Endothelial cell of umbilical vein (primary cell): ENCODE measurements at regions not wholly inside any gene's neighbourhood (a gene's known extent, or its start where the extent isn't known, plus 50 kb on each side); places are given as distances from the start of the nearest gene placed in this dataset.

Experiments
- BruUV-seq: library from RNA; stranded (reverse); fragments of 400-500 nt; replicated peaks from 2 replicates; lab custom pipeline; 2021; lab: Mats Ljungman, UMichigan
- CTCF ChIA-PET: fragments of 300-600, 350-600 bp; sonication (Branson Sonifier 250); formaldehyde crosslinking; loops from one replicate; lab custom pipeline; 2021; ENCODE audit warnings: antibody characterized with exemption, inconsistent platforms; lab: Charles Lee
- POLR2A ChIA-PET: fragments of 300-600, 350-600 bp; sonication (Branson Sonifier 250); formaldehyde crosslinking; loops from one replicate; lab custom pipeline; 2021; ENCODE audit warnings: antibody characterized with exemption, inconsistent platforms; lab: Charles Lee
- DNase-seq: peaks from one replicate; pipeline ENCODE4 v3.0.0-alpha.2; 2011; ENCODE audit warnings: low read depth, low spot score
- FAIRE-seq: peaks from 2 replicates; lab custom pipeline; 2011; peaks lifted over from hg19 to GRCh38; lab: Jason Lieb, UNC
- H2AFZ ChIP-seq: 2 replicates; pipeline ENCODE4 v1.6.0; 2012; ENCODE audit warnings: low read depth, low read length, control low read depth, inconsistent platforms
- H3K27ac ChIP-seq: 2 replicates; pipeline ENCODE4 v1.5.1; 2011; ENCODE audit warnings: low read depth, mild to moderate bottlenecking, control low read depth, low read length, moderate library complexity; ENCODE audit not compliant: insufficient read depth
- H3K27me3 ChIP-seq, 2 experiments: 2 replicates each; pipeline versions ENCODE4 v1.6.0 to v1.6.1; 2011; ENCODE audit warnings: low read length in 2 of 2, mixed read lengths in 1 of 2; ENCODE audit not compliant: control insufficient read depth in 2 of 2, insufficient read depth in 2 of 2
- H3K36me3 ChIP-seq, 2 experiments: 2 replicates in 1 of 2; 3 replicates in 1 of 2; pipeline ENCODE4 v1.5.1; 2011; ENCODE audit warnings: low read length in 2 of 2, mild to moderate bottlenecking in 1 of 2, moderate library complexity in 1 of 2; ENCODE audit not compliant: control insufficient read depth in 2 of 2, insufficient read depth in 2 of 2; ENCODE audit errors: extremely low read depth in 1 of 2
- H3K4me1 ChIP-seq: 3 replicates; pipeline ENCODE4 v1.5.1; 2011; ENCODE audit warnings: mild to moderate bottlenecking, low read length; ENCODE audit not compliant: control insufficient read depth, insufficient read depth; ENCODE audit errors: extremely low read depth
- H3K4me2 ChIP-seq: 2 replicates; pipeline ENCODE4 v1.6.1; 2011; ENCODE audit warnings: low read length, control low read depth, mixed read lengths; ENCODE audit not compliant: insufficient read depth
- H3K4me3 ChIP-seq, 3 experiments: fragments of 200-600 bp in 1 of 3; sonication (generic), shearing (Covaris generic) in 1 of 3; replicated peaks in 1 of 3; 2 replicates each; pipeline ENCODE4 v1.5.1; 2011 to 2016; ENCODE audit warnings: control low read depth in 3 of 3, low read length in 3 of 3, mild to moderate bottlenecking in 2 of 3, inconsistent platforms in 1 of 3, low read depth in 1 of 3, moderate library complexity in 1 of 3; ENCODE audit not compliant: insufficient read depth in 1 of 3
- H3K79me2 ChIP-seq: 2 replicates; pipeline ENCODE4 v1.6.0; 2012; ENCODE audit warnings: low read length, inconsistent platforms; ENCODE audit not compliant: control insufficient read depth, insufficient read depth
- H3K9ac ChIP-seq: replicated peaks from 2 replicates; pipeline ENCODE3; 2011; ENCODE audit warnings: low read length, control low read depth; ENCODE audit not compliant: insufficient read depth; ENCODE audit errors: extremely low read depth
- H3K9me1 ChIP-seq: replicated peaks from 3 replicates; pipeline ENCODE4 v1.6.0; 2011; ENCODE audit warnings: mild to moderate bottlenecking, low read length; ENCODE audit not compliant: control insufficient read depth, insufficient read depth; ENCODE audit errors: extremely low read depth
- H3K9me3 ChIP-seq: replicated peaks from 2 replicates; pipeline ENCODE4 v1.5.1; 2012; ENCODE audit warnings: low read length, inconsistent platforms; ENCODE audit not compliant: control insufficient read depth, insufficient read depth
- H4K20me1 ChIP-seq: replicated peaks from 2 replicates; pipeline ENCODE3; 2011; ENCODE audit warnings: mild to moderate bottlenecking, low read length; ENCODE audit not compliant: control insufficient read depth, insufficient read depth; ENCODE audit errors: extremely low read depth
- CTCF ChIP-seq, 2 donors: IDR thresholded peaks; 1 replicate in 1 of 2; 2 replicates in 1 of 2; pipeline ENCODE4 v1.5.1; 2011; ENCODE audit warnings: low read length in 2 of 2, mild to moderate bottlenecking in 2 of 2, moderate library complexity in 2 of 2, control low read depth in 1 of 2, inconsistent platforms in 1 of 2, low read depth in 1 of 2; ENCODE audit not compliant: insufficient read depth in 1 of 2; ENCODE audit errors: extremely low read depth in 1 of 2
- EZH2 ChIP-seq: IDR thresholded peaks from 2 replicates; pipeline ENCODE4 v1.6.1; 2012; ENCODE audit warnings: borderline replicate concordance, low read depth, mild to moderate bottlenecking, moderate library complexity, low read length, inconsistent platforms; ENCODE audit not compliant: severe bottlenecking
- FOS ChIP-seq: IDR thresholded peaks from 2 replicates; pipeline ENCODE4 v1.6.1; 2011; ENCODE audit warnings: mild to moderate bottlenecking, low read length, moderate library complexity, borderline replicate concordance; ENCODE audit not compliant: insufficient read depth
- GATA2 ChIP-seq: IDR thresholded peaks from 2 replicates; pipeline ENCODE4 v1.7.0; 2011; ENCODE audit warnings: low read depth, mild to moderate bottlenecking, moderate library complexity, mixed read lengths, low read length; ENCODE audit not compliant: insufficient read length, insufficient read depth
- MAX ChIP-seq: IDR thresholded peaks from 2 replicates; pipeline ENCODE4 v1.6.1; 2011; ENCODE audit not compliant: insufficient read depth, insufficient read length
- MYC ChIP-seq: IDR thresholded peaks from one replicate; pipeline ENCODE4 v1.6.1; 2011; ENCODE audit warnings: mild to moderate bottlenecking, low read depth, low read length
- POLR2AphosphoS5 ChIP-seq: IDR thresholded peaks from 2 replicates; pipeline ENCODE4 v1.6.1; 2012; ENCODE audit warnings: low read depth, mild to moderate bottlenecking, control low read depth, low read length, moderate library complexity; ENCODE audit not compliant: insufficient read depth
- dilution Hi-C: fragments of 300-500 bp; cut with MboI; formaldehyde crosslinking; loops from one replicate; pipeline ENCODE4 v1.15.0; 2019; ENCODE audit warnings: low sequenced_read_pairs; ENCODE audit not compliant: extremely low pct_ligation_motif_present
- intact Hi-C: fragments of 100-400 bp; cut with micrococcal nuclease; formaldehyde crosslinking; loops from one replicate; pipeline ENCODE4 v1.10.0; 2022

- DNase-seq (peak; percentile 65), FAIRE-seq (peak; percentile 83)
- CTCF ChIA-PET = interaction anchor here (0.6 to 1.7 kb wide), 3 partner anchors 16 to 633 kb away, joined by 3 to 4 read pairs (median 3); no protein-coding TSS in a partner anchor
- no peak overlapping the region for H3K4me3 ChIP-seq
- no peaks in the 10 kb centered on the region for H4K20me1 ChIP-seq
- no peak overlapping the region for H3K9ac ChIP-seq
- BruUV-seq = no TSS peak
- peak overlapping the region; percentile 14 for H3K4me2 ChIP-seq
- H3K9me3 ChIP-seq = no peaks in the 10 kb centered on the region
- dilution Hi-C loops (no loop called here), intact Hi-C loops (loop anchor here (5.0 kb wide), 1 partner anchor 668 kb away; no protein-coding TSS in a partner anchor)
- H3K27me3 ChIP-seq = no peaks in the 10 kb centered on the region
- H3K79me2 ChIP-seq = no peaks in the 10 kb centered on the region
- TF ChIP-seq GATA2 = no peak
- TF ChIP-seq POLR2AphosphoS5 = peak; percentile 24
- POLR2A ChIA-PET = no interaction called here
- peaks cover 29% of the 10 kb centered on the region for H3K4me1 ChIP-seq
- peak overlapping the region; percentile 67 for H2AFZ ChIP-seq
- peak overlapping the region; percentile 42 for H3K27ac ChIP-seq
- H3K9me1 ChIP-seq = no peaks in the 10 kb centered on the region
- no peaks in the 10 kb centered on the region for H3K36me3 ChIP-seq
These were observed 122.7 kb upstream of the ZFHX3 start for GRCh38 chr16:73170612-73171038.

GRCh38 chr16:73166947-73167550 lies 119.1 kb upstream of the ZFHX3 start:
- peaks cover 18% of the 10 kb centered on the region for H3K4me1 ChIP-seq
- dilution Hi-C loops (no loop called here), intact Hi-C loops (no loop called here)
- CTCF ChIA-PET = interaction anchor here (0.6 to 1.1 kb wide), 3 partner anchors 10 to 683 kb away, joined by 3 to 5 read pairs (median 4); no protein-coding TSS in a partner anchor
- no peak overlapping the region for H3K4me3 ChIP-seq
- H2AFZ ChIP-seq = no peak overlapping the region
- DNase-seq (no peak), FAIRE-seq (no peak)
- POLR2A ChIA-PET = no interaction called here
- H3K79me2 ChIP-seq = no peaks in the 10 kb centered on the region
- BruUV-seq = no TSS peak
- H3K4me2 ChIP-seq = no peak overlapping the region
- H3K9ac ChIP-seq = no peak overlapping the region
- no peaks in the 10 kb centered on the region for H3K36me3 ChIP-seq
- TF ChIP-seq GATA2 = no peak
- TF ChIP-seq FOS = no peak
- no peak for TF ChIP-seq MYC
- TF ChIP-seq CTCF (IDR thresholded peaks at IDR 0.05; ENCODE audit: extremely low read depth in 1 of 2, insufficient read depth in 1 of 2, low read depth in 1 of 2, low read length in 2 of 2) = no peak
- no peak for TF ChIP-seq POLR2AphosphoS5
- TF ChIP-seq EZH2 = no peak
- TF ChIP-seq MAX = no peak
- no peaks in the 10 kb centered on the region for H3K9me1 ChIP-seq
- no peaks in the 10 kb centered on the region for H4K20me1 ChIP-seq
- H3K27me3 ChIP-seq = no peaks in the 10 kb centered on the region
- H3K27ac ChIP-seq = no peak overlapping the region
- H3K9me3 ChIP-seq = no peaks in the 10 kb centered on the region
